OCI-LY1 (cell line): ENCODE measurements at regions not wholly inside any gene's neighbourhood (a gene's known extent, or its start where the extent isn't known, plus 50 kb on each side); places are given as distances from the start of the nearest gene placed in this dataset.

ENCODE experiments used
- H2AFZ ChIP-seq: fragments of 200-600 bp; sonication (generic), shearing (Covaris generic); 2 replicates; pipeline ENCODE4 v1.6.0; 2014; ENCODE audit warnings: antibody characterized with exemption, mild to moderate bottlenecking, low read length
- H3F3A ChIP-seq: fragments of 200-600 bp; sonication (generic), shearing (Covaris generic); 2 replicates; pipeline ENCODE4 v1.6.0; 2014; ENCODE audit warnings: mild to moderate bottlenecking, antibody characterized with exemption, low read length, moderate library complexity; ENCODE audit not compliant: insufficient read depth
- H3K27ac ChIP-seq: fragments of 200-600 bp; sonication (generic); 2 replicates; pipeline ENCODE4 v1.5.1; 2014; ENCODE audit warnings: low read length, mixed run types, mild to moderate bottlenecking, low read depth; ENCODE audit not compliant: poor library complexity, severe bottlenecking
- H3K27me3 ChIP-seq: fragments of 200-600 bp; sonication (generic); 2 replicates; pipeline ENCODE4 v1.6.0; 2014; ENCODE audit warnings: antibody characterized with exemption, mild to moderate bottlenecking, low read length, moderate library complexity; ENCODE audit not compliant: insufficient read depth
- H3K36me3 ChIP-seq: fragments of 200-600 bp; sonication (generic); 2 replicates; pipeline ENCODE4 v1.6.1; 2014; ENCODE audit warnings: mild to moderate bottlenecking, antibody characterized with exemption, low read length, moderate library complexity, mixed read lengths; ENCODE audit not compliant: insufficient read depth
- H3K4me1 ChIP-seq: fragments of 200-600 bp; sonication (generic); 2 replicates; pipeline ENCODE4 v1.5.1; 2014; ENCODE audit warnings: mild to moderate bottlenecking, low read length, moderate library complexity; ENCODE audit not compliant: insufficient read depth, severe bottlenecking
- H3K4me2 ChIP-seq: fragments of 200-600 bp; sonication (generic), shearing (Covaris generic); 2 replicates; pipeline ENCODE4 v1.6.1; 2014; ENCODE audit warnings: low read length
- H3K4me3 ChIP-seq: fragments of 200-600 bp; sonication (generic); 2 replicates; pipeline ENCODE4 v1.5.1; 2014; ENCODE audit warnings: low read length, low read depth, mild to moderate bottlenecking, mixed read lengths; ENCODE audit not compliant: poor library complexity, severe bottlenecking
- H3K79me2 ChIP-seq: fragments of 200-600 bp; shearing (Covaris generic); 2 replicates; pipeline ENCODE4 v1.6.1; 2016; ENCODE audit warnings: mixed run types, low read length, mixed read lengths; ENCODE audit not compliant: insufficient read depth
- H3K9ac ChIP-seq: fragments of 200-600 bp; sonication (generic), shearing (Covaris generic); 2 replicates; pipeline ENCODE4 v1.6.1; 2014; ENCODE audit warnings: mild to moderate bottlenecking, low read length, mixed read lengths
- H3K9me2 ChIP-seq: fragments of 200-600 bp; sonication (generic), shearing (Covaris generic); 2 replicates; pipeline ENCODE4 v1.6.1; 2014; ENCODE audit warnings: low read depth, mild to moderate bottlenecking, low read length, mixed read lengths
- H3K9me3 ChIP-seq: fragments of 200-600 bp; shearing (Covaris generic); 2 replicates; pipeline ENCODE4 v1.6.1; 2014; ENCODE audit warnings: low read length, mixed read lengths
- H4K20me1 ChIP-seq: fragments of 200-600 bp; sonication (generic), shearing (Covaris generic); 2 replicates; pipeline ENCODE4 v1.6.0; 2016; ENCODE audit warnings: mild to moderate bottlenecking, low read length; ENCODE audit not compliant: insufficient read depth
- CTCF ChIP-seq: fragments of 200-600 bp; sonication (generic), shearing (Covaris generic); IDR thresholded peaks from 2 replicates; pipeline ENCODE4 v1.5.1; 2017; ENCODE audit warnings: mild to moderate bottlenecking, antibody characterized with exemption, low read length, moderate library complexity, mixed read lengths
- EZH2 ChIP-seq: fragments of 200-600 bp; sonication (generic), shearing (Covaris generic); IDR thresholded peaks from 2 replicates; pipeline ENCODE4 v1.8.0; 2017; ENCODE audit warnings: borderline replicate concordance, mixed run types, mild to moderate bottlenecking, antibody characterized with exemption, low read length, moderate library complexity, mixed read lengths

DNA sequence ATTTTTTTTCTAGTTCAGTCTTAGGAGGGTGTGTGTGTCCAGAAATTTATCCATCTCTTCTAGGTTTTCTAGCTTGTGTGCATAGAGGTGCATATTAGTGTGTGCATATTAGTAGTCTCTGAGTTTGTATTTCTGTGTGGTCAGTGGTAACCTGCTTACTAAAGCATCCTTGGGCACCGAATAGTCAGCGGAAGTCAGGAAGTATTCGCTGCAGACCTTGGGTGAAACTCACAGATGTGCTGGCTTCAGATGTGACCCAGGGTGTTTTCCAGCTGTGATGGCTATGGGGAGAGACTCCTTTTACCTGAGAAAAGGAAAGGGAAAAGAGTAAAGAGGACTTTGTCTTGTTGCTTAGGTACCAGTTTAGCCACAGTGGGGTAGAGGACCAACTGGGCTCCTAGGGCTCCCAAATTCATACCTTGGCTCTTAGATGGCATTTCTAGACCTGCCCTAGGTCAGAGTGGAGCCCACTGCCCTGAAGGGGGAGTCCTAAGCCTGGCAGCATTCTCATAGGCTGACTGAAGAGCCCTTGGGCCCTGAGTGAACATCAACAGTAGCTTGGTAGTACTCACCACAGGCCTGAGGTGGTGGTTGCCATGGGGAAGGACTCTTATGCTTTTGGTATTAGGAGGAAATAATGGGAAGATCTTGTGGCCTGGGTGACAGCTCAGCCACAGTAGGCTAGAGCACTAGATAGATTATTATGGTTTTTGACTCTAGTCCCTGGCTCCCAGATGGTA lies 286.0 kb upstream of the ZPLD1 start:
- Histone ChIP-seq H3K4me3 (no peak overlapping the region), H3K79me2 (no peaks in the 10 kb centered on the region), H4K20me1 (no peaks in the 10 kb centered on the region), H3K4me1 (no peaks in the 10 kb centered on the region), H2AFZ (no peak overlapping the region), H3K36me3 (no peaks in the 10 kb centered on the region), H3K9me3 (no peaks in the 10 kb centered on the region), H3K27ac (no peak overlapping the region), H3K9ac (no peak overlapping the region), H3K27me3 (no peaks in the 10 kb centered on the region), H3K9me2 (no peaks in the 10 kb centered on the region), H3K4me2 (no peak overlapping the region), H3F3A (no peaks in the 10 kb centered on the region)
- TF ChIP-seq EZH2, result no peak
- no peak for TF ChIP-seq CTCF

DNA sequence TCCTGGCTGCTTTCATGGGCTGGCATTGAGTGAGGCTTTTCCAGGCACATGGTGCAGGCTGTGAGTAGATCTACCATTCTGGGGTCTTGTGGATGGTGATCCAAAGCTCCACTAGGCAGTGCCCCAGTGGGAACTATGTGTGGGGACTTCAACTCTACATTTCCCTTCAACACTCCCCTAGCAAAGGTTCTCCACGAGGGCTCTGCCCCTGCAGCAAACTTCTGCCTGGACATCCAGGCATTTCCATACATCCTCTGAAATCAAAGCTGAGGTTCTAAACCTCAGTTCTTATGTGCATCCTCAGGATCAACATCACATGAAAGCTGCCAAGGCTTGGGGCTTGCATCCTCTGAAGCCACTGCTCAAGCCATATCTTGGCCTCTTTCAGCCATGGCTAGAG lies 282.9 kb upstream of the ZPLD1 start:
- Histone ChIP-seq H3K4me3 (no peak overlapping the region), H4K20me1 (no peaks in the 10 kb centered on the region), H2AFZ (no peak overlapping the region), H3K79me2 (no peaks in the 10 kb centered on the region), H3K27ac (no peak overlapping the region), H3K4me1 (no peaks in the 10 kb centered on the region), H3K9ac (no peak overlapping the region), H3K27me3 (no peaks in the 10 kb centered on the region), H3F3A (no peaks in the 10 kb centered on the region), H3K9me2 (no peaks in the 10 kb centered on the region), H3K4me2 (no peak overlapping the region), H3K9me3 (no peaks in the 10 kb centered on the region), H3K36me3 (no peaks in the 10 kb centered on the region)
- TF ChIP-seq EZH2 (no peak), CTCF (no peak)

DNA sequence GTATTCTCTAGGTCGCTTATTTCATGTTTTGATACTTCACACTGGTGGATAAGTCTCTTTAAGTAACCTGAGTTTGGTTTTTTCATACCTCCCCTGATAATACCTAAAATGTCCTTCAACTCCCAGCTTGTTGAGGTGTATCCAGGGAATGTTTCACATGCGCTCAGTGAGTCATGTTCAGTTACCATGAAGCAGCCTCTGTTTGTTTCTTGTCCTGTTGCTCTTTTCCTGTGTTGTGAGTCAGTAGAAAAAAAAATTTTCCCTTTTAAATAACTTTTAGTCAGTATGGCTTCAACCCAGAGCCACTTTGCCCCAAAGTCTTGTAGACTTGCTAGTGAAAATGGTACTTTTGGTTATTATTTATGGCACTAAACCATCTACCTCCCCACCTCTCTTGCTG lies 278.4 kb upstream of the ZPLD1 start:
- Histone ChIP-seq H3K9me3 (no peaks in the 10 kb centered on the region), H3K79me2 (no peaks in the 10 kb centered on the region), H3K27ac (no peak overlapping the region), H3K9me2 (no peaks in the 10 kb centered on the region), H3K4me1 (no peaks in the 10 kb centered on the region), H4K20me1 (no peaks in the 10 kb centered on the region), H3K36me3 (no peaks in the 10 kb centered on the region), H3K9ac (no peak overlapping the region), H3K4me3 (no peak overlapping the region), H3F3A (no peaks in the 10 kb centered on the region), H3K27me3 (no peaks in the 10 kb centered on the region), H3K4me2 (no peak overlapping the region), H2AFZ (no peak overlapping the region)
- no peak for TF ChIP-seq EZH2
- TF ChIP-seq CTCF, result no peak
